GM18508 (cell line): ENCODE measurements at regions not wholly inside any gene's neighbourhood (a gene's known extent, or its start where the extent isn't known, plus 50 kb on each side); places are given as distances from the start of the nearest gene placed in this dataset.

Source experiments
- ATAC-seq: cut with Tn5 transposase; IDR thresholded peaks from one replicate; pipeline ENCODE4 v1.9.1; 2021; ENCODE audit warnings: moderate number of reproducible peaks; ENCODE audit not compliant: insufficient read depth, unreplicated experiment

GRCh38 chr22:49168219-49168813, 659.4 kb downstream of the BRD1 start:
- no peak for ATAC-seq

- no peak for ATAC-seq
Observed at GRCh38 chr22:49166746-49167145, 660.9 kb downstream of the BRD1 start.

- ATAC-seq = no peak
Observed at GRCh38 chr22:49166211-49166610, 661.5 kb downstream of the BRD1 start.

GRCh38 chr22:49164773-49165320, 662.8 kb downstream of the BRD1 start:
- no peak for ATAC-seq

GRCh38 chr22:49163960-49164690, 663.5 kb downstream of the BRD1 start:
- ATAC-seq = no peak

- ATAC-seq = no peak
Observed at GRCh38 chr22:49163258-49163959, 664.3 kb downstream of the BRD1 start.

GRCh38 chr22:49162841-49163240, 664.8 kb downstream of the BRD1 start:
- no peak for ATAC-seq

- ATAC-seq = no peak
Observed at GRCh38 chr22:49161002-49161850, 666.4 kb downstream of the BRD1 start.

GRCh38 chr22:49160261-49161001, 667.2 kb downstream of the BRD1 start:
- ATAC-seq = no peak

- ATAC-seq = no peak
Observed at GRCh38 chr22:49159711-49160110, 668.0 kb downstream of the BRD1 start.

- ATAC-seq = no peak
Observed at GRCh38 chr22:49158741-49159564, 668.7 kb downstream of the BRD1 start.

- no peak for ATAC-seq
Observed at GRCh38 chr22:49157529-49158339, 669.9 kb downstream of the BRD1 start.

- ATAC-seq = no peak
Observed at GRCh38 chr22:49156662-49157285, 670.9 kb downstream of the BRD1 start.

GRCh38 chr22:49155770-49156580, 671.7 kb downstream of the BRD1 start:
- ATAC-seq = no peak

- no peak for ATAC-seq
Observed at GRCh38 chr22:49155039-49155769, 672.5 kb downstream of the BRD1 start.

GRCh38 chr22:49154433-49154832, 673.2 kb downstream of the BRD1 start:
- ATAC-seq = no peak
